GM18502 (cell line): ENCODE measurements at regions not wholly inside any gene's neighbourhood (a gene's known extent, or its start where the extent isn't known, plus 50 kb on each side); places are given as distances from the start of the nearest gene placed in this dataset.

Experiments used
- ATAC-seq: cut with Tn5 transposase; IDR thresholded peaks from one replicate; pipeline ENCODE4 v1.9.1; 2021; ENCODE audit warnings: mild to moderate bottlenecking; ENCODE audit not compliant: unreplicated experiment, poor library complexity

DNA sequence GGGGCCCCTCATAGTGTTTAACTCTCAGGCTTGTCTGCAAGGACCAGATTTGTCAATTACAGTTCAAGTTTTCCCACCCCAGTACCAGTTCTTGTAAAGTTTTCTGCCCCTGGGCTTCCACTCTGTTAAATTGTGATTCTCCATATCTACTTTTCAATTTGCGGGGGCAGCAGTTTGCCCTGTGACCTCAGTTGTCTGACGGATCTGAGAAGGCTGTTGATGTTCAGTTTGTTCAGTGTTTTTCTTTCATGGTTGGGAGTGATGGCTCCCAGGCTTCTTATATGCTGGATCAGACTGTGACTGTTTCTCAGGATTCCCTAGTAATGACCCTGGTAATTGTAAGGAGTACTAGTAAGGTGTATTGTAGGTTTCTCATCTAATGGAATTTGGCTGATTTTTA is 101.0 kb upstream of the GGTLC1 start:
- ATAC-seq, result no peak

DNA sequence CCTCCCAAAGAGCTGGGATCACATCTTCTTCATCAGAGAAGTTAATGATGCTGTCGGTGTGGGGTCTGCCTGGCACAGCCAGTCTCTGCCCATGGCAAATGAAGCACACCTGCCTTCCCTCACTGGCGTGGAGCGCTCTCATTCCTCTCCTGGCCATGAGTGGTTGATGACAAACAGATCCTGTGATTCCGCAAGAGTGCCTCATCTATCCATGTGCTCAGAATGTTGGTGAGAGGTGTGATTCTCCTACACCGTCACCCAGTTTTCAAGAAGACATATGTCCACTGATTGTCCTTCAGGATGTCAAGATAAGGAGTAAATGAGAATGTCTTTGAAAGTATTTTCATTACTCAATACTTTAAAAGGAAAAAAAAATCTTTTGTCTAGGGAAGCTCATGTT is 97.5 kb upstream of the GGTLC1 start:
- no peak for ATAC-seq

- ATAC-seq, result no peak
Measured at GRCh38 chr20:24084281-24084680, 95.7 kb upstream of the GGTLC1 start.

- no peak for ATAC-seq
Measured at GRCh38 chr20:24081077-24081476, 92.5 kb upstream of the GGTLC1 start.

DNA sequence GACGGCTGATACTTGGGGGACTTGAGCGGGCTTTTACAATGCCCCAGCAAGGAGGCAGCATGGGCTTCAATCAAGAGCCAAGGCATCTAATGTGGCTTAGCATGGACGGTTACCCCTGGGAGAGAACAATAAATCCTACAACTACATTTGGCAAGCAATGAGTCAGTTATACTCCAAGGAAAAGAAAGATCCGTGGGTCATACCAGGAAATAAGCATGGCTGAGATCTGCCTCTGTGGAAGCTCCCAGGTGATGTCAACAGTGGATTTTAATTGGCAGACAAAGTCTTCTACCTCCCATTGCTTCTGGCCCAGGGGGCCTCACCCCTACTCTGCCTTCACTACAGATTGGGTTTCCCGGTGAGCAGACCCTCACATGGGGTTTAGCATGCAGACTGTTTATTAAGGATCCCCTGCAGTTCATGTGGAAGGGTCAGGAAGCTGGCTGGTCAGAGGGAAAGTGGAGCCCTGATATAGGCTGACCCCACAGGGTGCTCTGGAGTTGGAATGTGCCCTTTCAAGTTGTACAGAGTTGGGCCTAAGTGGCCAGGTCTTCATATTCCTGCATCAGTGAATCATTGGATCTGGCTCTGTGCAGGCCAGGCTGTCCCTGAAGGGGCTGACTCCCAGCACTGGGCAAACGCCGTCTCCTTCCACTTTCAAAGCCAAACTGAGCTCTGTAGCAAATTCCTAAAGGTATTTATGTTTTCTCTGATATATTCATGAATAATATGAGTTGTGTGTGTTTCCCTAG is 91.3 kb upstream of the GGTLC1 start:
- no peak for ATAC-seq

- no peak for ATAC-seq
Measured at GRCh38 chr20:24077145-24077544, 88.6 kb upstream of the GGTLC1 start.

GRCh38 chr20:24070679-24071078 is 82.1 kb upstream of the GGTLC1 start:
- ATAC-seq, result no peak

- ATAC-seq, result no peak
Measured at GRCh38 chr20:24066076-24066700, 77.6 kb upstream of the GGTLC1 start.

GRCh38 chr20:24064915-24065314 is 76.3 kb upstream of the GGTLC1 start:
- no peak for ATAC-seq

DNA sequence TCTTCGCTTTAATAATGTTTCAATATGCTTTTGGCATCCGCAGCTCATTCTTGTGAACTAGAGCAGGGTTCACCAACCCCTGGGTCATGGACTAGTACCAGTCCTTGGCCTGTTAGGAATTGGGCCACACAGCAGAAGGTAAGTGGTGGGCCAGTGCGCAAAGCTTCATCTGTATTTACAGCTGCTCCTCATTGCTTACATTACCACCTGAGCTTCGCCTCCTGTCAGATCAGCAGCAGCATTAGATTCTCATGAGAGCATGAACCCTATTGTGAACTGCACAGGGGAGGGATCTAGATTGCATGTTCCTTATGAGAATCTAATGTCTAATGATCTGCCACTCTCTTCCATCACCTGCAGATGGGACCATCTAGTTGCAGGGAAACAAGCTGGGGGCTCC is 75.5 kb upstream of the GGTLC1 start:
- ATAC-seq, result no peak

GRCh38 chr20:24063100-24063499 is 74.5 kb upstream of the GGTLC1 start:
- ATAC-seq, result no peak

DNA sequence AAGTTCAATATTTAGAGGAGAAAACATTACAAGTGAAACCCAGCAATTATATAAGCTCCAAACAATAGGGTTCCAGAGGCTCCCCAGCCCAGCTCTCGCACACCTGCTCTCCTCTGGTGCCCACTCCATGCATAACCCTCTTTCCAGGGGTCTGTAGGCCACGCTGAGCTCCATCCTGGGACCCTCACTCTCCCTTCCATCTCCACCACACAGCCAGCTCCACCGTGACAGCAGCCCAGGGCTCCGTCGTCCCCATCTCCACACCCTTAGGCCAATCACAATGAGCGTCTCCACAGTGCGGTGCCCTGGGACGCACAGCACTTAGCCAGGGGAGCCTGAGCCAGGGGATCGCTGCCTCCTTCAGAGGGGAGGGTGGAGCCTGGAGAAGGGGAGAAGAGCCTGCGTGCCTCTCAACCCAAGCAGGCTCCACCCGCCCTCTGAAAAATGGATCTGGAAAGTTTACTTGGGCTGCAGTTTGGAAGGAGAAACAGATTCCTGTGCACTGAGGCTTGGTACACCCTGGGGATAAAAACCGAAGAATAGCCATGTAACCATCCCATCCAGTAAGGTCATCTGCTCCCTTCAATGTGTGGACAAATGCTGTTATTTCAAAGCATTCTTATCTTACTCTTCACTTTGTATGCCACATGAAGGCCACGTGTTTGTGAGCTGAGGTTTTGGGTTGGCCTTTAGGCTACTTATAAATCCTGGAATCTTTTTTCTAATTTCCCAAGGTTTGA is 72.4 kb upstream of the GGTLC1 start:
- ATAC-seq, result no peak

- ATAC-seq, result no peak
Measured at GRCh38 chr20:24059174-24059573, 70.6 kb upstream of the GGTLC1 start.

- no peak for ATAC-seq
Measured at GRCh38 chr20:24056491-24056890, 67.9 kb upstream of the GGTLC1 start.

- no peak for ATAC-seq
Measured at GRCh38 chr20:24052599-24053275, 64.2 kb upstream of the GGTLC1 start.

GRCh38 chr20:24051160-24051559 is 62.6 kb upstream of the GGTLC1 start:
- no peak for ATAC-seq

DNA sequence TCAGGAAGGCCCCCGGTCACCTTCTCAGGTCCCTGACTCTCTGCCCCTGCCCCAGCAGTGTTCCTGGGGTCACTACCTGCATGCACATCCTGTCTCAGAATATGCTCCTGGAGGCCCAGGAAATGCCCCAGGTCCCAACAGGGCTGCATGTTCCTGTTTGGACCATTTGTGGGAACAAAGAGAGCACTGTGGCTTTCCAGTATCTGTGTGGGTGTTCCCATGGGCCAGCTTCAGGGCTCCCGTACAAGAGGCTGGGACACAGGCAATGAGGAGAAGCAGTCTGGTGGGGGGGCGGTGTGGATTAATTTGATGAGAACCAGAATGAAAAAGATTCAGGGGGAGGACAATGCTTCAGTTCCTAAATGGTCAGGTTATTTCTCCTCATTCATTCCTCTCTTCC is 61.5 kb upstream of the GGTLC1 start:
- no peak for ATAC-seq

- no peak for ATAC-seq
Measured at GRCh38 chr20:24049081-24049480, 60.5 kb upstream of the GGTLC1 start.

DNA sequence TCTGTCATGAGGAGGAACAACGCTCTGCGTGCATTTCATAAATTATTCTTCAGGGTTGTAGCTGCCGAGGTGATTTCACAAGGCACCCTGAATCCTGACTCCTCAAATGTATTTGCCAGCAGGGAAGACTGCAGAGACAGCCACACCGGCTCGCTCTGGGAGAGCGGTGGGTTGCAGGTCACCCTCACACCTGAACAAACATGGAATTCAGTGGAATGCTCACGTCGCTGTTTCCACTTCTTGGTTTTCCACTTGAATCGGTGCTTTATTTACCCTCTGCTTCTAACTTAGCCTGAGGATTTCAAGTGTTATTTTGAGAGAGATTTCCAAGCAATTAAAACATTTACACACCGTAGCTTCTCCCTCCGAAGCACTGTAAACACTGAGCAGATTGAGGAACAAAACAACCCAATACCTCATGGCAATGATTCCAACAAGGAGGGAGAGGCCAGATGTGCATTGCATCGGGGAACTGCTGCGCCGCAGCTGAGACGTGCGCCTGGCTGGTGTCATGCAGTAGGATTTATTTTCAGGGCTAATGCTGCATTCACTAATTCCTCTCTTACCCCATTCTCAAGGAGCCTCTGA is 59.5 kb upstream of the GGTLC1 start:
- ATAC-seq, result no peak

- ATAC-seq, result no peak
Measured at GRCh38 chr20:24046888-24047287, 58.3 kb upstream of the GGTLC1 start.
